HCT116 (cell line): ENCODE measurements at regions not wholly inside any gene's neighbourhood (a gene's known extent, or its start where the extent isn't known, plus 50 kb on each side); places are given as distances from the start of the nearest gene placed in this dataset.

ENCODE experiments used
- ATAC-seq: fragments of 200-7000 bp; cut with Tn5 transposase; 2 replicates; pipeline ENCODE4 v1.9.1; 2020; ENCODE audit warnings: mild to moderate bottlenecking, moderate library complexity
- BruUV-seq: library from RNA; stranded (reverse); fragments of 400-500 nt; replicated peaks from 2 replicates; lab custom pipeline; 2021; lab: Mats Ljungman, UMichigan
- CTCF ChIA-PET: fragments of 300-600 bp; sonication (Branson Sonifier 250); formaldehyde crosslinking; loops from one replicate; lab custom pipeline; 2021; ENCODE audit warnings: antibody characterized with exemption; lab: Charles Lee
- POLR2A ChIA-PET: fragments of 300-600, 350-600 bp; sonication (Branson Sonifier 250); formaldehyde crosslinking; loops from one replicate; lab custom pipeline; 2021; ENCODE audit warnings: antibody characterized with exemption; lab: Charles Lee
- RAD21 ChIA-PET, 2 experiments: fragments of 300-600 bp; sonication (Branson Sonifier 250); formaldehyde crosslinking; loops; one replicate each; lab custom pipeline; 2023; ENCODE audit warnings: low total read pairs in 2 of 2; ENCODE audit not compliant: uncharacterized antibody in 2 of 2, unreplicated experiment in 2 of 2, low non-redundant PET in 1 of 2; lab: Charles Lee
- DNase-seq: peaks from one replicate; pipeline ENCODE4 v3.0.0-alpha.2; 2010; ENCODE audit warnings: low read depth, low spot score
- H2AFZ ChIP-seq: fragments of 200-600 bp; shearing (Covaris generic), sonication (generic); 2 replicates; pipeline ENCODE4 v1.6.1; 2017; ENCODE audit warnings: low read depth, mixed run types, mixed read lengths, antibody characterized with exemption, low read length; ENCODE audit not compliant: poor library complexity, severe bottlenecking
- H3K27ac ChIP-seq: 2 replicates; pipeline ENCODE4 v1.5.1; 2012; ENCODE audit warnings: low read depth, low read length
- H3K27me3 ChIP-seq: fragments of 200-600 bp; sonication (generic); 2 replicates; pipeline ENCODE4 v1.6.1; 2016; ENCODE audit warnings: mixed run types, low read length, mixed read lengths; ENCODE audit not compliant: insufficient read depth
- H3K36me3 ChIP-seq, 2 experiments: fragments of 200-500 bp in 1 of 2; fragments of 200-600 bp in 1 of 2; sonication (Bioruptor generic) in 1 of 2; sonication (generic) in 1 of 2; 2 replicates each; pipeline versions ENCODE4 v1.5.1 to v1.6.1; 2014 to 2016; ENCODE audit warnings: low read length in 2 of 2, inconsistent platforms in 1 of 2, mixed read lengths in 1 of 2, mixed run types in 1 of 2; ENCODE audit not compliant: insufficient read depth in 2 of 2, control insufficient read depth in 1 of 2
- H3K4me1 ChIP-seq, 2 experiments: fragments of 200-600 bp in 1 of 2; sonication (generic) in 1 of 2; 2 replicates each; pipeline versions ENCODE4 v1.5.1 to v1.6.1; 2012 to 2017; ENCODE audit warnings: low read length in 2 of 2, inconsistent platforms in 1 of 2, mild to moderate bottlenecking in 1 of 2, mixed read lengths in 1 of 2, mixed run types in 1 of 2, moderate library complexity in 1 of 2; ENCODE audit not compliant: insufficient read depth in 2 of 2, control insufficient read depth in 1 of 2
- H3K4me2 ChIP-seq: fragments of 200-600 bp; sonication (generic); 2 replicates; pipeline ENCODE4 v1.6.1; 2017; ENCODE audit warnings: mixed run types, low read length, mixed read lengths
- H3K4me3 ChIP-seq, 2 experiments: fragments of 200-600 bp in 1 of 2; sonication (generic) in 1 of 2; replicated peaks in 1 of 2; 2 replicates each; pipeline ENCODE4 v1.5.1; 2011 to 2016; ENCODE audit warnings: low read length in 2 of 2, control low read depth in 1 of 2, low read depth in 1 of 2, mild to moderate bottlenecking in 1 of 2, mixed read lengths in 1 of 2, mixed run types in 1 of 2
- H3K79me2 ChIP-seq: fragments of 200-600 bp; sonication (generic); 2 replicates; pipeline ENCODE4 v1.6.1; 2017; ENCODE audit warnings: mild to moderate bottlenecking, mixed run types, low read length, moderate library complexity, mixed read lengths; ENCODE audit not compliant: insufficient read depth
- H3K9ac ChIP-seq: fragments of 200-600 bp; sonication (generic); 2 replicates; pipeline ENCODE4 v1.6.1; 2016; ENCODE audit warnings: low read length, mixed read lengths
- H3K9me2 ChIP-seq: fragments of 200-600 bp; sonication (generic), shearing (Covaris generic); 2 replicates; pipeline ENCODE4 v1.6.1; 2017; ENCODE audit warnings: mixed run types, mild to moderate bottlenecking, moderate library complexity; ENCODE audit not compliant: insufficient read depth
- H3K9me3 ChIP-seq, 2 experiments: fragments of 200-500 bp in 1 of 2; fragments of 200-600 bp in 1 of 2; sonication (Bioruptor generic) in 1 of 2; sonication (generic) in 1 of 2; 2 replicates each; pipeline ENCODE4 v1.6.1; 2014 to 2017; ENCODE audit warnings: low read length in 2 of 2, mixed read lengths in 2 of 2, inconsistent platforms in 1 of 2, low read depth in 1 of 2, mild to moderate bottlenecking in 1 of 2, mixed run types in 1 of 2, moderate library complexity in 1 of 2; ENCODE audit not compliant: control insufficient read depth in 1 of 2, insufficient read depth in 1 of 2
- H4K20me1 ChIP-seq: fragments of 200-600 bp; sonication (generic), shearing (Covaris generic); 2 replicates; pipeline ENCODE4 v1.6.1; 2017; ENCODE audit warnings: mixed run types, mild to moderate bottlenecking, moderate library complexity; ENCODE audit not compliant: insufficient read depth
- ATF3 ChIP-seq: IDR thresholded peaks from 2 replicates; pipeline ENCODE4 v1.6.1; 2012
- CBX3 ChIP-seq: IDR thresholded peaks from 2 replicates; pipeline ENCODE4 v1.6.1; 2012; ENCODE audit warnings: low read depth
- CEBPB ChIP-seq: IDR thresholded peaks from 2 replicates; pipeline ENCODE4 v1.6.1; 2012; ENCODE audit warnings: low read depth
- EGR1 ChIP-seq: IDR thresholded peaks from 2 replicates; pipeline ENCODE4 v1.6.1; 2012; ENCODE audit warnings: low read depth
- EZH2 ChIP-seq: fragments of 200-600 bp; sonication (generic); IDR thresholded peaks from 2 replicates; pipeline ENCODE4 v1.6.1; 2017; ENCODE audit warnings: antibody characterized with exemption, mixed run types
- EZH2phosphoT487 ChIP-seq: fragments of 200-600 bp; IDR thresholded peaks from 2 replicates; pipeline ENCODE4 v1.6.1; 2018; ENCODE audit warnings: antibody characterized with exemption, borderline replicate concordance
- FOSL1 ChIP-seq: IDR thresholded peaks from 2 replicates; pipeline ENCODE4 v1.6.1; 2012; ENCODE audit warnings: low read depth
- JUND ChIP-seq: IDR thresholded peaks from 2 replicates; pipeline ENCODE4 v1.6.1; 2012
- POLR2A ChIP-seq: IDR thresholded peaks from 2 replicates; pipeline ENCODE4 v1.7.0; 2011; ENCODE audit warnings: borderline replicate concordance; ENCODE audit not compliant: insufficient read depth, insufficient read length; ENCODE audit errors: extremely low read depth
- POLR2AphosphoS5 ChIP-seq: IDR thresholded peaks from 2 replicates; pipeline ENCODE4 v1.6.1; 2011; ENCODE audit warnings: mild to moderate bottlenecking, low read depth, low read length, moderate library complexity
- RAD21 ChIP-seq: IDR thresholded peaks from 2 replicates; pipeline ENCODE4 v1.6.1; 2012; ENCODE audit warnings: low read depth, mild to moderate bottlenecking
- SIN3A ChIP-seq: IDR thresholded peaks from 2 replicates; pipeline ENCODE4 v1.6.1; 2012; ENCODE audit warnings: low read depth
- SP1 ChIP-seq: IDR thresholded peaks from 2 replicates; pipeline ENCODE4 v1.6.1; 2012; ENCODE audit warnings: low read depth
- SRF ChIP-seq: IDR thresholded peaks from 2 replicates; pipeline ENCODE4 v1.6.1; 2012; ENCODE audit warnings: low read depth
- TCF7L2 ChIP-seq: IDR thresholded peaks from 2 replicates; pipeline ENCODE4 v1.7.0; 2011; ENCODE audit warnings: borderline replicate concordance, inconsistent platforms; ENCODE audit not compliant: insufficient read depth, insufficient read length; ENCODE audit errors: extremely low read depth
- YY1 ChIP-seq: IDR thresholded peaks from 2 replicates; pipeline ENCODE4 v1.6.1; 2011; ENCODE audit warnings: low read length, low read depth, moderate library complexity, mild to moderate bottlenecking; ENCODE audit not compliant: insufficient replicate concordance; ENCODE audit errors: extremely low read depth
- ZBTB33 ChIP-seq: IDR thresholded peaks from 2 replicates; pipeline ENCODE4 v1.6.1; 2011; ENCODE audit warnings: mild to moderate bottlenecking, low read length, moderate library complexity; ENCODE audit not compliant: insufficient replicate concordance; ENCODE audit errors: extremely low read depth
- intact Hi-C: fragments of 100-400 bp; cut with micrococcal nuclease; formaldehyde crosslinking; loops from 2 replicates; pipeline ENCODE4 v1.10.0; 2022
- TF ChIP-seq, protein P1 (sequence below): IDR thresholded peaks from 2 replicates; pipeline ENCODE4 v1.6.1; 2012; ENCODE audit warnings: low read depth
- TF ChIP-seq, protein P2 (sequence below): IDR thresholded peaks from 2 replicates; pipeline ENCODE4 v1.6.1; 2012
- TF ChIP-seq, protein P3 (sequence below), 3 experiments: fragments of 200-600 bp in 1 of 3; sonication (generic) in 1 of 3; IDR thresholded peaks in 2 of 3; conservative IDR thresholded peaks in 1 of 3; 2 replicates each; pipeline ENCODE4 v1.5.1; 2012 to 2017; ENCODE audit warnings: low read depth in 2 of 3, low read length in 2 of 3, antibody characterized with exemption in 1 of 3, borderline replicate concordance in 1 of 3, control low read depth in 1 of 3, mild to moderate bottlenecking in 1 of 3, mixed read lengths in 1 of 3, mixed run types in 1 of 3, moderate library complexity in 1 of 3; ENCODE audit not compliant: insufficient read depth in 1 of 3

GRCh38 chr1:4531842-4532241 is 122.6 kb upstream of the AJAP1 start:
- ChIA-PET RAD21 (no interaction called here), POLR2A (no interaction called here), CTCF (no interaction called here)
- Histone ChIP-seq H3K36me3 (no peaks in the 10 kb centered on the region), H3K4me3 (no peak overlapping the region), H3K4me1 (no peaks in the 10 kb centered on the region), H3K79me2 (no peaks in the 10 kb centered on the region), H4K20me1 (no peaks in the 10 kb centered on the region), H3K9me3 (no peaks in the 10 kb centered on the region), H3K27me3 (no peaks in the 10 kb centered on the region), H3K9me2 (no peaks in the 10 kb centered on the region), H3K9ac (no peak overlapping the region), H2AFZ (no peak overlapping the region), H3K4me2 (no peak overlapping the region), H3K27ac (no peak overlapping the region)
- ATAC-seq (no peak), DNase-seq (no peak)
- TF ChIP-seq YY1 (no peak), SRF (no peak), SIN3A (no peak), RAD21 (no peak), EZH2phosphoT487 (no peak), CEBPB (no peak), ZBTB33 (no peak), POLR2A (no peak), ATF3 (no peak), EGR1 (no peak), TCF7L2 (no peak), POLR2AphosphoS5 (no peak), JUND (no peak), SP1 (no peak), EZH2 (no peak), FOSL1 (no peak), CBX3 (no peak)
- TF ChIP-seq, protein P1, sequence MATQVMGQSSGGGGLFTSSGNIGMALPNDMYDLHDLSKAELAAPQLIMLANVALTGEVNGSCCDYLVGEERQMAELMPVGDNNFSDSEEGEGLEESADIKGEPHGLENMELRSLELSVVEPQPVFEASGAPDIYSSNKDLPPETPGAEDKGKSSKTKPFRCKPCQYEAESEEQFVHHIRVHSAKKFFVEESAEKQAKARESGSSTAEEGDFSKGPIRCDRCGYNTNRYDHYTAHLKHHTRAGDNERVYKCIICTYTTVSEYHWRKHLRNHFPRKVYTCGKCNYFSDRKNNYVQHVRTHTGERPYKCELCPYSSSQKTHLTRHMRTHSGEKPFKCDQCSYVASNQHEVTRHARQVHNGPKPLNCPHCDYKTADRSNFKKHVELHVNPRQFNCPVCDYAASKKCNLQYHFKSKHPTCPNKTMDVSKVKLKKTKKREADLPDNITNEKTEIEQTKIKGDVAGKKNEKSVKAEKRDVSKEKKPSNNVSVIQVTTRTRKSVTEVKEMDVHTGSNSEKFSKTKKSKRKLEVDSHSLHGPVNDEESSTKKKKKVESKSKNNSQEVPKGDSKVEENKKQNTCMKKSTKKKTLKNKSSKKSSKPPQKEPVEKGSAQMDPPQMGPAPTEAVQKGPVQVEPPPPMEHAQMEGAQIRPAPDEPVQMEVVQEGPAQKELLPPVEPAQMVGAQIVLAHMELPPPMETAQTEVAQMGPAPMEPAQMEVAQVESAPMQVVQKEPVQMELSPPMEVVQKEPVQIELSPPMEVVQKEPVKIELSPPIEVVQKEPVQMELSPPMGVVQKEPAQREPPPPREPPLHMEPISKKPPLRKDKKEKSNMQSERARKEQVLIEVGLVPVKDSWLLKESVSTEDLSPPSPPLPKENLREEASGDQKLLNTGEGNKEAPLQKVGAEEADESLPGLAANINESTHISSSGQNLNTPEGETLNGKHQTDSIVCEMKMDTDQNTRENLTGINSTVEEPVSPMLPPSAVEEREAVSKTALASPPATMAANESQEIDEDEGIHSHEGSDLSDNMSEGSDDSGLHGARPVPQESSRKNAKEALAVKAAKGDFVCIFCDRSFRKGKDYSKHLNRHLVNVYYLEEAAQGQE = no peak
- TF ChIP-seq, protein P2, sequence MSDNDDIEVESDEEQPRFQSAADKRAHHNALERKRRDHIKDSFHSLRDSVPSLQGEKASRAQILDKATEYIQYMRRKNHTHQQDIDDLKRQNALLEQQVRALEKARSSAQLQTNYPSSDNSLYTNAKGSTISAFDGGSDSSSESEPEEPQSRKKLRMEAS = no peak
- TF ChIP-seq, protein P3, sequence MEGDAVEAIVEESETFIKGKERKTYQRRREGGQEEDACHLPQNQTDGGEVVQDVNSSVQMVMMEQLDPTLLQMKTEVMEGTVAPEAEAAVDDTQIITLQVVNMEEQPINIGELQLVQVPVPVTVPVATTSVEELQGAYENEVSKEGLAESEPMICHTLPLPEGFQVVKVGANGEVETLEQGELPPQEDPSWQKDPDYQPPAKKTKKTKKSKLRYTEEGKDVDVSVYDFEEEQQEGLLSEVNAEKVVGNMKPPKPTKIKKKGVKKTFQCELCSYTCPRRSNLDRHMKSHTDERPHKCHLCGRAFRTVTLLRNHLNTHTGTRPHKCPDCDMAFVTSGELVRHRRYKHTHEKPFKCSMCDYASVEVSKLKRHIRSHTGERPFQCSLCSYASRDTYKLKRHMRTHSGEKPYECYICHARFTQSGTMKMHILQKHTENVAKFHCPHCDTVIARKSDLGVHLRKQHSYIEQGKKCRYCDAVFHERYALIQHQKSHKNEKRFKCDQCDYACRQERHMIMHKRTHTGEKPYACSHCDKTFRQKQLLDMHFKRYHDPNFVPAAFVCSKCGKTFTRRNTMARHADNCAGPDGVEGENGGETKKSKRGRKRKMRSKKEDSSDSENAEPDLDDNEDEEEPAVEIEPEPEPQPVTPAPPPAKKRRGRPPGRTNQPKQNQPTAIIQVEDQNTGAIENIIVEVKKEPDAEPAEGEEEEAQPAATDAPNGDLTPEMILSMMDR (IDR thresholded peaks at IDR 0.05 in 2 of 3, conservative IDR thresholded peaks at IDR 0.05 in 1 of 3; ENCODE audit: borderline replicate concordance in 1 of 3, insufficient read depth in 1 of 3, low read depth in 2 of 3, low read length in 2 of 3) = no peak
- intact Hi-C loops = no loop called here
- BruUV-seq = no TSS peak
